Ovary (tissue), 7 donors: ENCODE measurements at regions not wholly inside any gene's neighbourhood (a gene's known extent, or its start where the extent isn't known, plus 50 kb on each side); places are given as distances from the start of the nearest gene placed in this dataset.
A peak's percentile ranks its signal among the peaks of the same experiment; 100 is the strongest.

ENCODE experiments used
- DNase-seq, 5 donors: peaks; one replicate each; pipeline ENCODE4 v3.0.0-alpha.2; 2019 to 2020
- H3K27ac ChIP-seq, 2 donors: fragments of 200-600 bp; one replicate each; pipeline versions ENCODE4 v1.5.1 to v1.8.0; 2019 to 2022
- H3K27me3 ChIP-seq: fragments of 200-600 bp; one replicate; pipeline ENCODE4 v1.8.0; 2022
- H3K36me3 ChIP-seq: fragments of 200-600 bp; sonication (generic); one replicate; pipeline ENCODE4 v1.5.1; 2019
- H3K4me1 ChIP-seq: one replicate; pipeline ENCODE4 v1.8.1; 2013; ENCODE audit warnings: mild to moderate bottlenecking, moderate library complexity; ENCODE audit not compliant: insufficient read depth
- H3K4me3 ChIP-seq: fragments of 200-600 bp; sonication (generic); one replicate; pipeline ENCODE4 v1.5.1; 2017
- H3K9me3 ChIP-seq, 2 donors: fragments of 200-600 bp in 1 of 2; sonication (generic) in 1 of 2; one replicate each; pipeline versions ENCODE4 v1.5.1 to v1.8.1; 2013 to 2019; ENCODE audit warnings: mild to moderate bottlenecking in 1 of 2, moderate library complexity in 1 of 2
- EP300 ChIP-seq: sonication (generic); formaldehyde crosslinking; IDR thresholded peaks from one replicate; pipeline ENCODE4 v1.6.1; 2017; ENCODE audit warnings: antibody characterized with exemption
- POLR2A ChIP-seq: fragments of 450-650 bp; IDR thresholded peaks from one replicate; pipeline ENCODE4 v1.6.1; 2017; ENCODE audit warnings: antibody characterized with exemption, mild to moderate bottlenecking, moderate library complexity
- WGBS, 3 donors: extraction: QIAGEN DNeasy Blood & Tissue Kit in 1 of 3; methylation state at CpG; one replicate each; pipeline versions ENCODE4 v1.1.5 to v1.1.7; 2013 to 2017; 5-methylcytosine and 5-hydroxymethylcytosine counted together
- intact Hi-C, 4 donors: fragments of 100-400 bp; cut with DNase I; formaldehyde crosslinking; loops; one replicate each; pipeline versions ENCODE4 v1.11.0 to v1.15.1; 2022 to 2023
- TF ChIP-seq, protein P1 (sequence below), 3 donors: fragments of 450-650 bp in 2 of 3; fragments of 200-600 bp in 1 of 3; IDR thresholded peaks; one replicate each; pipeline versions ENCODE4 v1.5.1 to v1.8.0; 2016 to 2022; ENCODE audit warnings: antibody characterized with exemption in 3 of 3, mild to moderate bottlenecking in 1 of 3
- donor health status: DM: no; HTN: no; CAD: no; lungs with moderate emphysema.
- donor health status: DM: no; HTN: no; CAD: no.
- donor health status: Bipolar disorder and iron deficiency.
- donor health status: DM: no; HTN: no; CAD: no.
- donor health status: DM: yes; HTN: yes; CAD: no.

DNA sequence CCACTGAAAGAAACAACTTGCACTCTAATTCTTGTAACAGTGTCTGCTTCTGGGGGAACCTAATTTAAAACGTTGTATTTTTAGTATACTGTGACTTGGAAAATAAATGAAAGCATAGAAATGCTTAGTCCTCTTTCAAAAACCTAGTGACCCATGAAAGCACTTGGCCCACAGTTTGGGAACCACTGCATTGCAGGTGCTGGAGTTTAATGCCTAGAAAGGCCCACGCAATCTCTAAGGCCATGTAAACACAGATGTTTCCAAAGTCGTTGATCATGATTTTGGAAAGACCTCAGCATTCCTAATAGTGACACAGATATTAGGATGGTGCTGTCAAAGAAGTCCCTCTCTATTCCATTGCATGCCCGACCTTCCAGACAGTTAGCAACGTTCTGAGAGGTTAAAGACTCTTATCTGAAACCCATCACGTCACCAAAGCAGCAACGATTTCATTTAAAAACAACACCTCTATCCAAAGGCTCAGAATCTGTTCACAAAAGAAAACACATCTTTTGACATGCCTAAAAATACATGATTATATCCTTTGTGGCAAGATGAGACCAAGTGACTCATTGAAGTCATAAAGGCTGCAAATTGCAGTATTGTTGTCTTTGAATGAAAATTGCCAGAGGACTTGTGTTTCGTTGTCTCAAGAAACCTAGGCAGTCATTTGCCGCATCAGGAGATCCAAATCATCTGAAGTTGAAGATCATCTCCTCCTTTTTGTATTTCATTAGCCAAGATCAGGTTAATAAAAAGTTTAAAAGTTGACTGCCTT, 328.0 kb upstream of the ZNF507 start:
- no peak for TF ChIP-seq EP300
- no peak for TF ChIP-seq POLR2A
- TF ChIP-seq, protein P1, sequence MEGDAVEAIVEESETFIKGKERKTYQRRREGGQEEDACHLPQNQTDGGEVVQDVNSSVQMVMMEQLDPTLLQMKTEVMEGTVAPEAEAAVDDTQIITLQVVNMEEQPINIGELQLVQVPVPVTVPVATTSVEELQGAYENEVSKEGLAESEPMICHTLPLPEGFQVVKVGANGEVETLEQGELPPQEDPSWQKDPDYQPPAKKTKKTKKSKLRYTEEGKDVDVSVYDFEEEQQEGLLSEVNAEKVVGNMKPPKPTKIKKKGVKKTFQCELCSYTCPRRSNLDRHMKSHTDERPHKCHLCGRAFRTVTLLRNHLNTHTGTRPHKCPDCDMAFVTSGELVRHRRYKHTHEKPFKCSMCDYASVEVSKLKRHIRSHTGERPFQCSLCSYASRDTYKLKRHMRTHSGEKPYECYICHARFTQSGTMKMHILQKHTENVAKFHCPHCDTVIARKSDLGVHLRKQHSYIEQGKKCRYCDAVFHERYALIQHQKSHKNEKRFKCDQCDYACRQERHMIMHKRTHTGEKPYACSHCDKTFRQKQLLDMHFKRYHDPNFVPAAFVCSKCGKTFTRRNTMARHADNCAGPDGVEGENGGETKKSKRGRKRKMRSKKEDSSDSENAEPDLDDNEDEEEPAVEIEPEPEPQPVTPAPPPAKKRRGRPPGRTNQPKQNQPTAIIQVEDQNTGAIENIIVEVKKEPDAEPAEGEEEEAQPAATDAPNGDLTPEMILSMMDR (IDR thresholded peaks at IDR 0.05), result no peak
- DNase-seq, result no peak
- H3K27ac ChIP-seq, result no peak overlapping the region

DNA sequence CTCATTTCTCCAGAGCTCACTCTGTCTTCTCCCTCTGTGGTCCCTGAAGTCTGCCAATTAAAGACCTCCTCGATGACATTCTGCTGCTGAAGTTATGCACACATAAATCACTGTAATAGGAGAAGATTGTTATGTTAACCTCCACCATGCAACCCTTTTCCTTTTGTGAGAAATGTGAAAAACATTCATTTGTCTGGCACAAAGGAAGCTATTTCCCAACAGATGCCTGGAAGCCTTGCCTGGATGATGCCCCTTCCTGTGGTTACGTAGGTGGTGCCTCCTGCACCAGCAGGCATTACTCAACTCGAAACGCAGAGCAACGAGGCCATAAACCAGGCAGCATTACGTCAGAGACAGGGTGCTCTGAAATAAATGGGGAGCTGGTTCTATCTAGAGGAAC, 327.4 kb upstream of the ZNF507 start:
- WGBS, 3 donors, result 20 to 27% (median 25%) methylated on average over 6 of the region's 6 CpGs
- Histone ChIP-seq H3K27me3 (no peaks in the 10 kb centered on the region), H3K36me3 (no peaks in the 10 kb centered on the region), H3K4me1 (peaks cover 6% of the 10 kb centered on the region), H3K4me3 (no peak overlapping the region), H3K27ac (no peak overlapping the region), H3K9me3 (no peaks in the 10 kb centered on the region)
- peak; percentile 31 to 52 (median 47) for DNase-seq
- TF ChIP-seq, protein P1 (IDR thresholded peaks at IDR 0.05), result no peak
- intact Hi-C loops, result no loop called here

More for the DNA sequence above, 328.0 kb upstream of the ZNF507 start:
- 54 to 63% (median 61%) methylated on average over 9 of the region's 9 CpGs for WGBS, 3 donors
- Histone ChIP-seq H3K4me3 (no peak overlapping the region), H3K4me1 (peaks cover 6% of the 10 kb centered on the region), H3K9me3 (no peaks in the 10 kb centered on the region), H3K36me3 (no peaks in the 10 kb centered on the region), H3K27me3 (no peaks in the 10 kb centered on the region)
- intact Hi-C loops, result no loop called here

DNA sequence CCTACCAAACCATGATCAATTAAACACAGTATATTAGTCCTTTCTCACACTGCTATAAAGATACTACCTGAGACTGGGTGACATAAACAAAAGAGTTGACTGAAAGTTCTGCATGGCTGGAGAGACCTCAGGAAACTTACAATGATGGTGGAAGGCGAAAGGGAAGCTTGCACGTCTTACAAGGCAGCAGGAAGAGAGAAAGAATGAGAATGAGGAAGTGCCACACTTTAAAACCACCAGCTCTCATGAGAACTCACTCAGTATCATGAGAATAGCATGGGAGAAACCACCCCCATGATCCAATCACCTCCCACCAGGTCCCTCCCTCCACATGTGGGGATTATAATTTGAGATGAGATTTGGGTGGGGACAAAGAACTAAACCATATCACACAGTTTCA, 324.9 kb upstream of the ZNF507 start:
- Histone ChIP-seq H3K4me1 (peaks cover 6% of the 10 kb centered on the region), H3K36me3 (no peaks in the 10 kb centered on the region), H3K27ac (no peak overlapping the region), H3K4me3 (no peak overlapping the region), H3K9me3 (no peaks in the 10 kb centered on the region), H3K27me3 (no peaks in the 10 kb centered on the region)
- TF ChIP-seq POLR2A (no peak), EP300 (no peak)
- TF ChIP-seq, protein P1 (IDR thresholded peaks at IDR 0.05), result no peak
- WGBS, 3 donors, result 91 to 96% (median 92%) methylated on average over 2 of the region's 2 CpGs
- intact Hi-C loops, result no loop called here
- DNase-seq, result no peak

DNA sequence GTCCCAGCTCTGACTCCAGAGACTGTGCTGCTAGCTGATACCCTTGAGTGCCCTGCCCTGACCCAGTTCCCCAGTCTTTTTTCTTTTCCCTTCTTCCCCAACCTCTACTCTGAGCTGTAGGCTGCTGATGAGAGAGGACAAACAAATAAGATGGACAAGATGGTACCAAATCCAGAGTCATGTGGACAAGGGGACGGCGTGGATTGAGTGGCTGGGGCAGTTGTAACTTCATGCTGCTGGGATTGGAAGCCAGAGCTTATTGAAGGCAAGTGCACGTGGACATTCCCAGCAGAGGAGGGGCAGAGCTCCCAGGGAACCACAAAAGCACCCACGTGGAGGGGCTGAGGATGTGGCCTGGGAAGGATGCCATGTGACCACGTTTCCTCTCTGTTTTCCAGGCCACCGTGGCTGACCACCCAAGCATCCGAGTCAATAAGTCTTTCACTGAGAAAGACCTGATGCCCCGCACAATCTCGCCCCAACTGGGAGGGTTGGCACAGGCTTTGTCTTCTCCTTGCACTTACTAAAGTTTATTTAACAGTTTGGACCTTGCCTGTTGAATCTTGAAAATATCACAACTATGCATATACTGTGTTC, 323.3 kb upstream of the ZNF507 start:
- peaks cover 6% of the 10 kb centered on the region for H3K4me1 ChIP-seq
- no peak overlapping the region for H3K4me3 ChIP-seq
- H3K27ac ChIP-seq, result no peak overlapping the region
- no peaks in the 10 kb centered on the region for H3K36me3 ChIP-seq
- intact Hi-C loops, result no loop called here
- TF ChIP-seq POLR2A, result no peak
- WGBS, 3 donors, result 55 to 73% (median 63%) methylated on average over 9 of the region's 9 CpGs
- no peak for DNase-seq
- H3K9me3 ChIP-seq, result no peaks in the 10 kb centered on the region
- no peaks in the 10 kb centered on the region for H3K27me3 ChIP-seq
